GM03348 (cell line): ENCODE measurements at regions not wholly inside any gene's neighbourhood (a gene's known extent, or its start where the extent isn't known, plus 50 kb on each side); places are given as distances from the start of the nearest gene placed in this dataset.

Source experiments
- DNase-seq: peaks from one replicate; pipeline ENCODE4 v3.0.0; 2012; ENCODE audit warnings: low spot score

- no peak for DNase-seq
These were observed 101.5 kb downstream of the UNC5CL start for GRCh38 chr6:40937491-40937890.

- peak; percentile 60 for DNase-seq
These were observed 102.2 kb downstream of the UNC5CL start for GRCh38 chr6:40936818-40937251.

GRCh38 chr6:40933864-40934263 is 105.2 kb downstream of the UNC5CL start:
- no peak for DNase-seq

GRCh38 chr6:40932953-40933352 is 106.1 kb downstream of the UNC5CL start:
- DNase-seq = no peak

- no peak for DNase-seq
These were observed 106.7 kb downstream of the UNC5CL start for GRCh38 chr6:40932366-40932765.

- DNase-seq = peak; percentile 47
These were observed 107.1 kb downstream of the UNC5CL start for GRCh38 chr6:40931931-40932330.

GRCh38 chr6:40930555-40930954 is 108.5 kb downstream of the UNC5CL start:
- no peak for DNase-seq

- no peak for DNase-seq
These were observed 109.0 kb downstream of the UNC5CL start for GRCh38 chr6:40930045-40930444.

GRCh38 chr6:40929176-40929575 is 109.8 kb downstream of the UNC5CL start:
- DNase-seq = no peak

- no peak for DNase-seq
These were observed 110.3 kb downstream of the UNC5CL start for GRCh38 chr6:40928763-40929162.

- no peak for DNase-seq
These were observed 110.7 kb downstream of the UNC5CL start for GRCh38 chr6:40928307-40928706.

- DNase-seq = no peak
These were observed 113.7 kb downstream of the UNC5CL start for GRCh38 chr6:40925341-40925740.

- DNase-seq = no peak
These were observed 114.2 kb downstream of the UNC5CL start for GRCh38 chr6:40924839-40925238.

- DNase-seq = no peak
These were observed 115.1 kb downstream of the UNC5CL start for GRCh38 chr6:40923880-40924279.

GRCh38 chr6:40923326-40923725 is 115.7 kb downstream of the UNC5CL start:
- DNase-seq = no peak

- DNase-seq = peak; percentile 52
These were observed 116.7 kb downstream of the UNC5CL start for GRCh38 chr6:40922281-40922680.

GRCh38 chr6:40918040-40918651 is 120.9 kb downstream of the UNC5CL start:
- DNase-seq = no peak

- no peak for DNase-seq
These were observed 121.4 kb downstream of the UNC5CL start for GRCh38 chr6:40917603-40918002.

GRCh38 chr6:40916845-40917244 is 122.2 kb downstream of the UNC5CL start:
- DNase-seq = no peak

- DNase-seq = no peak
These were observed 123.9 kb downstream of the UNC5CL start for GRCh38 chr6:40915165-40915564.

- DNase-seq = no peak
These were observed 125.0 kb downstream of the UNC5CL start for GRCh38 chr6:40914005-40914404.

GRCh38 chr6:40912158-40912946 is 126.7 kb downstream of the UNC5CL start:
- no peak for DNase-seq

- DNase-seq = no peak
These were observed 128.6 kb downstream of the UNC5CL start for GRCh38 chr6:40910260-40910893.
